MCF 10A (cell line): ENCODE measurements at regions not wholly inside any gene's neighbourhood (a gene's known extent, or its start where the extent isn't known, plus 50 kb on each side); places are given as distances from the start of the nearest gene placed in this dataset.

ENCODE experiments used
- BruUV-seq: library from RNA; stranded (reverse); fragments of 400-500 nt; replicated peaks from 2 replicates; lab custom pipeline; 2021; lab: Mats Ljungman, UMichigan
- CTCF ChIA-PET: fragments of 300-600 bp; sonication (Branson Sonifier 250); formaldehyde crosslinking; extraction: SDS; loops from one replicate; lab custom pipeline; 2021; ENCODE audit warnings: antibody characterized with exemption, inconsistent platforms; lab: Yijun Ruan, JAX
- POLR2A ChIA-PET: fragments of 300-600, 350-650 bp; sonication (Branson Sonifier 250); formaldehyde crosslinking; extraction: SDS; loops from one replicate; lab custom pipeline; 2020; ENCODE audit warnings: antibody characterized with exemption, inconsistent platforms; lab: Yijun Ruan, JAX
- DNase-seq: peaks from one replicate; pipeline ENCODE4 v3.0.0-alpha.2; 2018; ENCODE audit not compliant: unreplicated experiment
- H3K27ac Mint-ChIP-seq: one replicate; pipeline ENCODE4 v1.8.0; 2022; ENCODE audit warnings: mild to moderate bottlenecking, low read depth, mixed read lengths; ENCODE audit not compliant: unreplicated experiment
- H3K27me3 Mint-ChIP-seq: one replicate; pipeline ENCODE4 v1.8.0; 2022; ENCODE audit warnings: mixed read lengths; ENCODE audit not compliant: insufficient read depth, unreplicated experiment
- H3K36me3 Mint-ChIP-seq: one replicate; pipeline ENCODE4 v1.8.0; 2022; ENCODE audit warnings: mild to moderate bottlenecking, moderate library complexity, mixed read lengths; ENCODE audit not compliant: insufficient read depth, unreplicated experiment
- H3K4me1 Mint-ChIP-seq: one replicate; pipeline ENCODE4 v1.8.0; 2022; ENCODE audit warnings: mixed read lengths; ENCODE audit not compliant: insufficient read depth, unreplicated experiment
- H3K4me3 Mint-ChIP-seq: one replicate; pipeline ENCODE4 v1.8.0; 2022; ENCODE audit warnings: mild to moderate bottlenecking, moderate library complexity, mixed read lengths; ENCODE audit not compliant: unreplicated experiment
- H3K9me3 Mint-ChIP-seq: one replicate; pipeline ENCODE4 v1.8.0; 2022; ENCODE audit warnings: mixed read lengths; ENCODE audit not compliant: unreplicated experiment
- CTCF ChIP-seq: fragments of 200-600 bp; IDR thresholded peaks from one replicate; pipeline ENCODE4 v1.8.0; 2022; ENCODE audit warnings: antibody characterized with exemption, mild to moderate bottlenecking; ENCODE audit not compliant: unreplicated experiment
- intact Hi-C: fragments of 100-400 bp; cut with micrococcal nuclease; formaldehyde crosslinking; loops from 2 replicates; pipeline ENCODE4 v1.14.1; 2022

- no peaks in the 10 kb centered on the region for H3K4me1 Mint-ChIP-seq
- no peak for TF ChIP-seq CTCF
- intact Hi-C loops: no loop called here
- no peak overlapping the region for H3K27ac Mint-ChIP-seq
- DNase-seq: no peak
- H3K4me3 Mint-ChIP-seq: no peak overlapping the region
- H3K9me3 Mint-ChIP-seq: no peaks in the 10 kb centered on the region
- BruUV-seq: no TSS peak
- peaks cover 21% of the 10 kb centered on the region for H3K27me3 Mint-ChIP-seq
- peaks cover 6% of the 10 kb centered on the region for H3K36me3 Mint-ChIP-seq
- ChIA-PET POLR2A (no interaction called here), CTCF (no interaction called here)
Measured at GRCh38 chr6:167572106-167572505, 247.2 kb downstream of the TTLL2 start.

GRCh38 chr6:167572841-167573271 lies 248.0 kb downstream of the TTLL2 start:
- H3K36me3 Mint-ChIP-seq: peaks cover 6% of the 10 kb centered on the region
- ChIA-PET POLR2A (no interaction called here), CTCF (no interaction called here)
- H3K27me3 Mint-ChIP-seq: peaks cover 19% of the 10 kb centered on the region
- intact Hi-C loops: no loop called here
- no peaks in the 10 kb centered on the region for H3K9me3 Mint-ChIP-seq
- no peak overlapping the region for H3K27ac Mint-ChIP-seq
- no peak overlapping the region for H3K4me3 Mint-ChIP-seq
- BruUV-seq: no TSS peak
- H3K4me1 Mint-ChIP-seq: no peaks in the 10 kb centered on the region
- TF ChIP-seq CTCF: no peak
- no peak for DNase-seq

GRCh38 chr6:167573461-167574215 lies 248.8 kb downstream of the TTLL2 start:
- no peak for TF ChIP-seq CTCF
- H3K36me3 Mint-ChIP-seq: peaks cover 12% of the 10 kb centered on the region
- no peak overlapping the region for H3K27ac Mint-ChIP-seq
- intact Hi-C loops: no loop called here
- CTCF ChIA-PET: interaction anchor here (0.6 kb wide), 1 partner anchor 333 kb away, joined by 6 read pairs; no protein-coding TSS in a partner anchor
- H3K4me3 Mint-ChIP-seq: no peak overlapping the region
- no peaks in the 10 kb centered on the region for H3K4me1 Mint-ChIP-seq
- BruUV-seq: no TSS peak
- POLR2A ChIA-PET: no interaction called here
- no peak for DNase-seq
- peaks cover 16% of the 10 kb centered on the region for H3K27me3 Mint-ChIP-seq
- H3K9me3 Mint-ChIP-seq: no peaks in the 10 kb centered on the region

- H3K36me3 Mint-ChIP-seq: peaks cover 12% of the 10 kb centered on the region
- no peak for TF ChIP-seq CTCF
- POLR2A ChIA-PET: no interaction called here
- no peak overlapping the region for H3K4me3 Mint-ChIP-seq
- no TSS peak for BruUV-seq
- CTCF ChIA-PET: interaction anchor here (0.6 kb wide), 1 partner anchor 332 kb away, joined by 6 read pairs; no protein-coding TSS in a partner anchor
- H3K27me3 Mint-ChIP-seq: peaks cover 26% of the 10 kb centered on the region
- H3K4me1 Mint-ChIP-seq: no peaks in the 10 kb centered on the region
- no peak for DNase-seq
- H3K9me3 Mint-ChIP-seq: no peaks in the 10 kb centered on the region
- intact Hi-C loops: no loop called here
- H3K27ac Mint-ChIP-seq: no peak overlapping the region
Measured at GRCh38 chr6:167574431-167575151, 249.7 kb downstream of the TTLL2 start.
